T follicular helper cell (primary cell): ENCODE measurements at regions not wholly inside any gene's neighbourhood (a gene's known extent, or its start where the extent isn't known, plus 50 kb on each side); places are given as distances from the start of the nearest gene placed in this dataset.
"Not testable (repeated sequence)": the region's sequence is repeated elsewhere in the genome, so short reads cannot be mapped to it uniquely, and the experiment has no call there.

Source experiments
- DNase-seq: peaks from one replicate; pipeline ENCODE4 v3.0.0-alpha.2; 2020; ENCODE audit warnings: low read depth

- no peak for DNase-seq
Observed at GRCh38 chr19:27828829-27829228, 1384.1 kb downstream of the UQCRFS1 start.

GRCh38 chr19:27824108-27824507 is 1388.8 kb downstream of the UQCRFS1 start:
- DNase-seq = no peak

GRCh38 chr19:27822336-27822735 is 1390.6 kb downstream of the UQCRFS1 start:
- DNase-seq = no peak

- no peak for DNase-seq
Observed at GRCh38 chr19:27821418-27822018, 1391.4 kb downstream of the UQCRFS1 start.

GRCh38 chr19:27815985-27816384 is 1397.0 kb downstream of the UQCRFS1 start:
- DNase-seq = no peak

- not testable (repeated sequence) for DNase-seq
Observed at GRCh38 chr19:27814834-27815233, 1398.1 kb downstream of the UQCRFS1 start.

DNA sequence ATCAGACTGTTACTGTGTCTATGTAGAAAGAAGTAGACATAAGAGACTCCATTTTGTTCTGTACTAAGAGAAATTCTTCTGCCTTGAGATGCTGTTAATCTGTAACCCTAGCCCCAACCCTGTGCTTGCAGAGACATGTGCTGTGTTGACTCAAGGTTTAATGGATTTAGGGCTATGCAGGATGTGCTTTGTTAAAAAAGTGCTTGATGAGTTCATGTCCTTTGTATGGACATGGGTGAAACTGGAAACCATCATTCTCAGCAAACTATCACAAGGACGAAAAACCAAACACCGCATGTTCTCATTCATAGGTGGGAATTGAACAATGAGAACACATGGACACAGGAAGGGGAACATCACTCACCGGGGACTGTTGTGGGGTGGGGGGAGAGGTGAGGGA is 1398.7 kb downstream of the UQCRFS1 start:
- not testable (repeated sequence) for DNase-seq

GRCh38 chr19:27806471-27807070 is 1406.4 kb downstream of the UQCRFS1 start:
- no peak for DNase-seq

DNA sequence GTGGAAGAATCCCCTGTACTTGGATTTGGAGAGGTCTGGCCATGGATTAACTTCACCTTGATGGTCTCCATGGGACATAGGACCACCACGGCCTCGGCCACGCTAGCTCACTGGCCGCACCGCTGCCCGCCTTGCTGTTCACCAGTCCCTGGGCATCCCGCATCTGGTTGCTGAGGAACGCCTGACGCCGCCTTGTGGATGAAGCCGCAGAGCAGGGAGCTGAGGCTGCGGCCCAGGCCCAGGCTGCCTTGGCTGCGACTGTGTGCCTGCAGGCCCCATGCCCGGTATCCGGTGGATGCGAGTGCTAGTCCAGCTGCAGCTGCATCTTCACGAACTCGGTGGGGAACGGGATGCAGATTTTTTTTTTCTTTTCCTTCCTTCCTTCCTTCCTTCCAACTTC is 1407.1 kb downstream of the UQCRFS1 start:
- no peak for DNase-seq

DNA sequence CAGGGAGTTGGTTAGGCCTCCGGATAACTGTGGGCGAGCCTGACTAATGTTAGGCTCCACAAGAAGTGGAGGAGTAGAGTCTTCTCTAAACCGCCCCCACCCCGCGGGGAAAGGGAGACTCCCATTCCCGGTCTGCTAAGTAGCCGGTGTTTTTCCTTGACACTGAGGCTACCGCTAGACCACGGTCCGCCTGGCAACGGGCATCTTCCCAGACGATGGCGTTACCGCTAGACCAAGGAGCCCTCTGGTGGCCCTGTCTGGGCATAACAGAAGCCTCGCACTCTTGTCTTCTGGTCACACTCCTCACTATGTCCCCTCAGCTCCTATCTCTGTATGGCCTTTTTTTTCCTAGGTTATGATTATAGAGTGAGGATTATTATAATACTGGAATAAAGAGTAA is 1410.7 kb downstream of the UQCRFS1 start:
- DNase-seq = not testable (repeated sequence)

- DNase-seq = no peak
Observed at GRCh38 chr19:27796540-27796939, 1416.4 kb downstream of the UQCRFS1 start.

DNA sequence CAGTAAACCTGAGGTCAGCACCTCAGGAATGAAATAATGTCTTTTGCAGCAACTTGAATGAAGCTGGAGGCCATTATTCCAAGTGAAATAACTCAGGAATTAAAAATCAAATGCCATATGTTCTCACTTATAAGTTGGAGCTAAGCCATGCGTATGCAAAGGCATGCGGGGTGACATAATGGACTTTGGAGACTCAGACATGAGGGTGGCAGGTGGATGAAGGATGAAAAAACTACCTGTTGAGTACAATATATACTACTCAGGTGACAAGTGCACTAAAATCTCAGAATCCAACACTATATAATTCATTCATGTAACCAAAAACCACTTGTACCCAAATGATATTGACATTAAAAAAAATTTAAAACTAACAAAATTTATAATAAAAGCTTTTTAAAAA is 1416.9 kb downstream of the UQCRFS1 start:
- DNase-seq = no peak

- no peak for DNase-seq
Observed at GRCh38 chr19:27795369-27795768, 1417.6 kb downstream of the UQCRFS1 start.

- no peak for DNase-seq
Observed at GRCh38 chr19:27794494-27795042, 1418.4 kb downstream of the UQCRFS1 start.

- DNase-seq = peak; percentile 85
Observed at GRCh38 chr19:27793644-27794493, 1419.1 kb downstream of the UQCRFS1 start.

- peak; percentile 44 for DNase-seq
Observed at GRCh38 chr19:27793128-27793643, 1419.8 kb downstream of the UQCRFS1 start.

GRCh38 chr19:27792576-27793127 is 1420.3 kb downstream of the UQCRFS1 start:
- no peak for DNase-seq

DNA sequence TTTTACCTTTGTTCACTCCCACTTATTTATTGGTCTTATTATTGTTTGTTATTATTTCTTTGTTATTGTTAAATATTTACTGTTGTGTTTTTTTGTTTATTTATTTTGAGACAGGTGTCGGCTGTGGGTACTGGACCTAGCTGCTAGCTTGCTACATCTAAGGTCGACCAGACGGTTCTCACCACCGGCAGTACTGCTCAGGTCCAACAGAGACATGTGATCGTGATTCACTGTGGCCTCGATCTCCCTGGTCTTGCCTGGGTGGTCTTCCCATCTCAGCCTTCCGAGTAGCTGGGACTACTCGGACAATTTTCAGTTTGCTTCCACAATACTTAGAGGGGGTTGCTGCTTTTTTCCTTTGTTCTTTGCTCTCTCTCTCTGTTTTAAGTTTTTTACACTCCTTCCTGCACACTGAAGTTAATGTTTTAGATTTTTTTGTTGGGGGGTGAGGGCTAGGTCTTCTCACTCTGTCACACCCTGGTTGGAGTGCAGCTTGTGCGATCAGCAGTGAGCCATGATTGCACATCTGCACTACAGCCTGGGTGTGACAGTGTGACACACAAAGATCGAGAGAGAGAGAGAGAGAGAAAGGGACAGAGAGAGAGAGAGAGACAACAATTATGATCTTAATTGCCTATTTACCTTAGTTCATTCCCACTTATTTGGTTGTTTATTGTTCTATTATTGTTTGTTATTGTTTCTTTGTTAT is 1432.4 kb downstream of the UQCRFS1 start:
- DNase-seq = no peak

- DNase-seq = no peak
Observed at GRCh38 chr19:27779954-27780353, 1433.0 kb downstream of the UQCRFS1 start.

- DNase-seq = no peak
Observed at GRCh38 chr19:27777726-27778125, 1435.2 kb downstream of the UQCRFS1 start.

- no peak for DNase-seq
Observed at GRCh38 chr19:27777242-27777641, 1435.7 kb downstream of the UQCRFS1 start.

GRCh38 chr19:27776524-27776923 is 1436.4 kb downstream of the UQCRFS1 start:
- DNase-seq = no peak
